LHCN-M2 (cell line): ENCODE measurements at regions not wholly inside any gene's neighbourhood (a gene's known extent, or its start where the extent isn't known, plus 50 kb on each side); places are given as distances from the start of the nearest gene placed in this dataset.
"Not testable (repeated sequence)": the region's sequence is repeated elsewhere in the genome, so short reads cannot be mapped to it uniquely, and the experiment has no call there.

Experiments
- DNase-seq: peaks from one replicate; pipeline ENCODE4 v3.0.0-alpha.2; 2012; ENCODE audit warnings: low read depth

GRCh38 chr13:74586847-74587246, 452.6 kb upstream of the KLF12 start:
- no peak for DNase-seq

GRCh38 chr13:74576420-74576819, 442.2 kb upstream of the KLF12 start:
- no peak for DNase-seq

GRCh38 chr13:74575729-74576125, 441.5 kb upstream of the KLF12 start:
- peak; percentile 59 for DNase-seq

- DNase-seq: peak; percentile 24
Measured at GRCh38 chr13:74574964-74575728, 440.9 kb upstream of the KLF12 start.

GRCh38 chr13:74573654-74574053, 439.4 kb upstream of the KLF12 start:
- no peak for DNase-seq

GRCh38 chr13:74571811-74572210, 437.6 kb upstream of the KLF12 start:
- no peak for DNase-seq

- no peak for DNase-seq
Measured at GRCh38 chr13:74570834-74571233, 436.6 kb upstream of the KLF12 start.

GRCh38 chr13:74570046-74570445, 435.8 kb upstream of the KLF12 start:
- no peak for DNase-seq

- no peak for DNase-seq
Measured at GRCh38 chr13:74569251-74569650, 435.0 kb upstream of the KLF12 start.

- DNase-seq: no peak
Measured at GRCh38 chr13:74567485-74567884, 433.3 kb upstream of the KLF12 start.

GRCh38 chr13:74562381-74562780, 428.2 kb upstream of the KLF12 start:
- peak; percentile 11 for DNase-seq

- no peak for DNase-seq
Measured at GRCh38 chr13:74561155-74561554, 427.0 kb upstream of the KLF12 start.

GRCh38 chr13:74560325-74560724, 426.1 kb upstream of the KLF12 start:
- DNase-seq: no peak

- DNase-seq: no peak
Measured at GRCh38 chr13:74557870-74558269, 423.7 kb upstream of the KLF12 start.

- peak; percentile 3 for DNase-seq
Measured at GRCh38 chr13:74555651-74556420, 421.6 kb upstream of the KLF12 start.

GRCh38 chr13:74555276-74555625, 421.0 kb upstream of the KLF12 start:
- DNase-seq: no peak

- peak; percentile 68 for DNase-seq
Measured at GRCh38 chr13:74554569-74555275, 420.5 kb upstream of the KLF12 start.

- DNase-seq: peak; percentile 21
Measured at GRCh38 chr13:74550039-74550438, 415.8 kb upstream of the KLF12 start.

- not testable (repeated sequence) for DNase-seq
Measured at GRCh38 chr13:74536649-74537048, 402.4 kb upstream of the KLF12 start.

GRCh38 chr13:74533226-74533625, 399.0 kb upstream of the KLF12 start:
- no peak for DNase-seq

- DNase-seq: peak; percentile 3
Measured at GRCh38 chr13:74530011-74530410, 395.8 kb upstream of the KLF12 start.

- no peak for DNase-seq
Measured at GRCh38 chr13:74528734-74529513, 394.7 kb upstream of the KLF12 start.
